HEK293T (cell line): ENCODE measurements at regions not wholly inside any gene's neighbourhood (a gene's known extent, or its start where the extent isn't known, plus 50 kb on each side); places are given as distances from the start of the nearest gene placed in this dataset.

ENCODE experiments used
- BHLHE40 ChIP-seq: fragments of 450-650 bp; IDR thresholded peaks from 2 replicates; pipeline ENCODE4 v1.6.1; 2016; ENCODE audit warnings: mild to moderate bottlenecking, moderate library complexity, borderline replicate concordance
- CTBP1 ChIP-seq: fragments of 450-650 bp; IDR thresholded peaks from 2 replicates; pipeline ENCODE4 v1.6.1; 2016; ENCODE audit warnings: borderline replicate concordance
- ELF4 ChIP-seq: fragments of 450-650 bp; IDR thresholded peaks from 2 replicates; pipeline ENCODE4 v1.6.1; 2017; ENCODE audit warnings: antibody characterized with exemption
- FOXK2 ChIP-seq: fragments of 450-650 bp; IDR thresholded peaks from 2 replicates; pipeline ENCODE4 v1.6.1; 2016; ENCODE audit warnings: mild to moderate bottlenecking
- FOXM1 ChIP-seq: fragments of 450-650 bp; IDR thresholded peaks from 2 replicates; pipeline ENCODE4 v1.6.1; 2017; ENCODE audit warnings: mild to moderate bottlenecking, borderline replicate concordance
- NFRKB ChIP-seq: fragments of 450-650 bp; IDR thresholded peaks from 2 replicates; pipeline ENCODE4 v1.6.1; 2016; ENCODE audit warnings: mild to moderate bottlenecking, moderate library complexity
- PKNOX1 ChIP-seq: fragments of 450-650 bp; IDR thresholded peaks from 2 replicates; pipeline ENCODE4 v1.6.1; 2016
- SP1 ChIP-seq: fragments of 450-650 bp; IDR thresholded peaks from 2 replicates; pipeline ENCODE4 v1.6.1; 2017
- SUZ12 ChIP-seq: fragments of 450-650 bp; IDR thresholded peaks from 2 replicates; pipeline ENCODE4 v1.6.1; 2016; ENCODE audit warnings: mild to moderate bottlenecking
- TARDBP ChIP-seq: fragments of 450-650 bp; IDR thresholded peaks from 2 replicates; pipeline ENCODE4 v1.6.1; 2016

GRCh38 chr2:57793310-57793709 is 253.3 kb upstream of the VRK2 start:
- TF ChIP-seq SP1 (no peak), FOXM1 (no peak), BHLHE40 (no peak), SUZ12 (no peak), ELF4 (no peak), PKNOX1 (no peak), CTBP1 (no peak), TARDBP (no peak), NFRKB (no peak), FOXK2 (no peak)
